Vagina (tissue), 2 donors: ENCODE measurements at regions not wholly inside any gene's neighbourhood (a gene's known extent, or its start where the extent isn't known, plus 50 kb on each side); places are given as distances from the start of the nearest gene placed in this dataset.
"Not testable (repeated sequence)": the region's sequence is repeated elsewhere in the genome, so short reads cannot be mapped to it uniquely, and the experiment has no call there.

Experiments
- DNase-seq, 2 donors: peaks; one replicate each; pipeline ENCODE4 v3.0.0-alpha.2; 2017; ENCODE audit errors: extremely low spot score in 2 of 2
- H3K27ac ChIP-seq: fragments of 200-600 bp; sonication (generic); one replicate; pipeline ENCODE4 v1.5.1; 2019
- H3K27me3 ChIP-seq: fragments of 200-600 bp; sonication (generic); one replicate; pipeline ENCODE4 v1.5.1; 2019
- H3K36me3 ChIP-seq, 2 donors: fragments of 200-600 bp; sonication (generic); one replicate each; pipeline ENCODE4 v1.5.1; 2017 to 2019
- H3K4me1 ChIP-seq: fragments of 200-600 bp; sonication (generic); one replicate; pipeline ENCODE4 v1.5.1; 2019
- H3K4me3 ChIP-seq, 2 donors: fragments of 200-600 bp; sonication (generic); 1 replicate in 1 of 2; 2 replicates in 1 of 2; pipeline ENCODE4 v1.5.1; 2016 to 2019
- H3K9me3 ChIP-seq: fragments of 200-600 bp; sonication (generic); one replicate; pipeline ENCODE4 v1.5.1; 2019
- POLR2A ChIP-seq, 2 donors: fragments of 450-650 bp; IDR thresholded peaks; one replicate each; pipeline ENCODE4 v1.6.1; 2017; ENCODE audit warnings: antibody characterized with exemption in 2 of 2, mild to moderate bottlenecking in 2 of 2, moderate library complexity in 2 of 2
- POLR2AphosphoS5 ChIP-seq, 2 donors: sonication (generic); formaldehyde crosslinking; IDR thresholded peaks; one replicate each; pipeline ENCODE4 v1.9.0; 2017; ENCODE audit warnings: antibody characterized with exemption in 2 of 2, mild to moderate bottlenecking in 2 of 2, low read depth in 1 of 2; ENCODE audit not compliant: insufficient read depth in 1 of 2
- intact Hi-C: fragments of 100-400 bp; cut with DNase I; formaldehyde crosslinking; loops from one replicate; pipeline ENCODE4 v1.15.1; 2023
- TF ChIP-seq, protein P1 (sequence below), 3 experiments: fragments of 450-650 bp in 2 of 3; fragments of 200-600 bp in 1 of 3; sonication (generic) in 1 of 3; IDR thresholded peaks; one replicate each; pipeline ENCODE4 v1.5.1; 2017 to 2019; ENCODE audit warnings: antibody characterized with exemption in 3 of 3, mild to moderate bottlenecking in 2 of 3, moderate library complexity in 2 of 3

DNA sequence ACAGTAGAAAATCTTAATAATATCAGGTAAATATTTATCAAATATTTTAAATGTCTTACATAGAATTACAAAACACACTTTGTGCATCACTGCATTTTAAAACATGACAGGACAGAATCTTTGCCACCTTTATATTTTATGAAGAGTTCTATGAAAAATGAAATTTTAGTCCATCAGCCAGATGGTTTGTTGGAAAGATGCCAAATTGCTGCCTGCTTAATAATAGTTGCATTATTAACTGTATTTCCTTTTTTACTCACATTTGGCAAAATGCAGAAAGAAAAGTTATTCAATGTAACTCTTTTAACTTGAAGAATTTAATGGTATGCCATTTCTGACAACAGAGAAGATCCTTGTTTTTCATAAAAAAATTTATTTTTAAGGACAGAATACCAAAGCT is 1271.6 kb downstream of the NSUN3 start:
- TF ChIP-seq, protein P1, sequence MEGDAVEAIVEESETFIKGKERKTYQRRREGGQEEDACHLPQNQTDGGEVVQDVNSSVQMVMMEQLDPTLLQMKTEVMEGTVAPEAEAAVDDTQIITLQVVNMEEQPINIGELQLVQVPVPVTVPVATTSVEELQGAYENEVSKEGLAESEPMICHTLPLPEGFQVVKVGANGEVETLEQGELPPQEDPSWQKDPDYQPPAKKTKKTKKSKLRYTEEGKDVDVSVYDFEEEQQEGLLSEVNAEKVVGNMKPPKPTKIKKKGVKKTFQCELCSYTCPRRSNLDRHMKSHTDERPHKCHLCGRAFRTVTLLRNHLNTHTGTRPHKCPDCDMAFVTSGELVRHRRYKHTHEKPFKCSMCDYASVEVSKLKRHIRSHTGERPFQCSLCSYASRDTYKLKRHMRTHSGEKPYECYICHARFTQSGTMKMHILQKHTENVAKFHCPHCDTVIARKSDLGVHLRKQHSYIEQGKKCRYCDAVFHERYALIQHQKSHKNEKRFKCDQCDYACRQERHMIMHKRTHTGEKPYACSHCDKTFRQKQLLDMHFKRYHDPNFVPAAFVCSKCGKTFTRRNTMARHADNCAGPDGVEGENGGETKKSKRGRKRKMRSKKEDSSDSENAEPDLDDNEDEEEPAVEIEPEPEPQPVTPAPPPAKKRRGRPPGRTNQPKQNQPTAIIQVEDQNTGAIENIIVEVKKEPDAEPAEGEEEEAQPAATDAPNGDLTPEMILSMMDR (IDR thresholded peaks at IDR 0.05) = no peak
- no peaks in the 10 kb centered on the region for H3K27me3 ChIP-seq
- no peaks in the 10 kb centered on the region for H3K36me3 ChIP-seq
- no peak for DNase-seq
- no peaks in the 10 kb centered on the region for H3K4me1 ChIP-seq
- no peak overlapping the region for H3K4me3 ChIP-seq
- H3K27ac ChIP-seq = no peak overlapping the region
- intact Hi-C loops = no loop called here
- no peaks in the 10 kb centered on the region for H3K9me3 ChIP-seq

DNA sequence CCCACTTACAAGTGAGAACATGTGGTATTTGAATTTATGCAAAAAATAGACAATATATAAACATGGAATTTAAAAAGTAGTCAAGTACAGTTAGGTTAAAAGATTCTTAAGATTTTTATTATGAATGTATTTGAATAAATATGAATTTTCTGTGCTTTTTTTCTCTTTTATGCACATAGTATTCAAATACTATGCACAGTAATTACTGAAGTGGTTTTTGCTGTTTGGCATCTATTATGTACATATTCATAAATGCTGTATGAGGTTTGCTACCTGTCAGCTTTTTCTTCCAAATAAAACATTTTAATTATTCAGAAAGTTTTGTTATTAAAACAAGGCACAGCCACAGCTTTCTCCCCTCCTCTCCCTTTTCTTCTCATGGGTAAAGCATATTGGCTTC is 1272.7 kb downstream of the NSUN3 start:
- TF ChIP-seq POLR2A (IDR thresholded peaks at IDR 0.05) (no peak), POLR2AphosphoS5 (IDR thresholded peaks at IDR 0.05; ENCODE audit: insufficient read depth in 1 of 2, low read depth in 1 of 2) (no peak)
- TF ChIP-seq, protein P1 (IDR thresholded peaks at IDR 0.05) = no peak
- H3K27ac ChIP-seq = no peak overlapping the region
- DNase-seq = no peak
- no peaks in the 10 kb centered on the region for H3K36me3 ChIP-seq
- no peaks in the 10 kb centered on the region for H3K4me1 ChIP-seq
- H3K9me3 ChIP-seq = no peaks in the 10 kb centered on the region
- intact Hi-C loops = no loop called here
- H3K27me3 ChIP-seq = no peaks in the 10 kb centered on the region
- H3K4me3 ChIP-seq = no peak overlapping the region

DNA sequence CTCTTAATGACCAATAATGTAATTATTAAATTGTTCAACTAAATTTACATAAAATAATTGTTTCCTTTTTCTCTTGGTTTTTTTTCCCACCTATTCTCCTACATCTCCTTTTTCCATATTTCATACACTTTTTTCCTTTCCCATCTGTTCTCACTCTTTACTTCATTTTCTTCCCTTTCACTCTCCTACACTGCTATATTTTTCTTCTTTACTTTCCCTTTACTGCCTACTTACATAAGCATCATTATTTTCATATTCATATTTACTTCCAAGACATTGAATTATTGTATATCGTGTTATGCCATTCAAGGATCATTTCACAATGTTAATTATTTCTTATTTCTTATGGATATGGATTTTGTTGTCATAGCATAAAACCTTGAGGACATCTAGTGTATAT is 1275.6 kb downstream of the NSUN3 start:
- intact Hi-C loops = no loop called here
- H3K4me1 ChIP-seq = no peaks in the 10 kb centered on the region
- TF ChIP-seq POLR2AphosphoS5 (IDR thresholded peaks at IDR 0.05; ENCODE audit: insufficient read depth in 1 of 2, low read depth in 1 of 2) (no peak), POLR2A (IDR thresholded peaks at IDR 0.05) (no peak)
- TF ChIP-seq, protein P1 (IDR thresholded peaks at IDR 0.05) = no peak
- no peaks in the 10 kb centered on the region for H3K36me3 ChIP-seq
- H3K27me3 ChIP-seq = no peaks in the 10 kb centered on the region
- no peak overlapping the region for H3K27ac ChIP-seq
- no peaks in the 10 kb centered on the region for H3K9me3 ChIP-seq
- no peak for DNase-seq
- H3K4me3 ChIP-seq = no peak overlapping the region

DNA sequence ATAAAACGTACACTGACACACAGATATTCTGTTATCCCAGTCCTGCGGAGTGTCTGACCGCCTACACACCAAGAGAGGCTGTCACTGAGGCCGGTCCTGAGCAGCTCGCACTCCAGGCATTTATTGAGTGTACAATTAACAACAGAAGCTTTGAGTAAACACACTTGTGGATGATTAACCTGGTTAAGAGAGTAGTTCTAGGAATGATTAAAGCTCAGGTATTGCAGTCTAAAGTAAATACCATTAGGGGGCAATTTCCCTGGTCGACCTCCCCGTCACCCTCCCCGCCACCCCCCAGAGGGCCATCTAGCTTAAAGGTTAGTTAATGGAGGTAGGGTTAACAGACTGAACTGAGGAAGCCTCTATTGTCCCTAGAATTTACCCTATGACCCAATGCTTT is 1278.5 kb downstream of the NSUN3 start:
- no peak overlapping the region for H3K27ac ChIP-seq
- no peak for TF ChIP-seq POLR2AphosphoS5 (IDR thresholded peaks at IDR 0.05; ENCODE audit: insufficient read depth in 1 of 2, low read depth in 1 of 2)
- no peak for TF ChIP-seq POLR2A (IDR thresholded peaks at IDR 0.05)
- no peak overlapping the region for H3K4me3 ChIP-seq
- DNase-seq = no peak
- no peaks in the 10 kb centered on the region for H3K27me3 ChIP-seq
- H3K36me3 ChIP-seq = no peaks in the 10 kb centered on the region
- intact Hi-C loops = no loop called here
- no peaks in the 10 kb centered on the region for H3K9me3 ChIP-seq
- H3K4me1 ChIP-seq = no peaks in the 10 kb centered on the region

DNA sequence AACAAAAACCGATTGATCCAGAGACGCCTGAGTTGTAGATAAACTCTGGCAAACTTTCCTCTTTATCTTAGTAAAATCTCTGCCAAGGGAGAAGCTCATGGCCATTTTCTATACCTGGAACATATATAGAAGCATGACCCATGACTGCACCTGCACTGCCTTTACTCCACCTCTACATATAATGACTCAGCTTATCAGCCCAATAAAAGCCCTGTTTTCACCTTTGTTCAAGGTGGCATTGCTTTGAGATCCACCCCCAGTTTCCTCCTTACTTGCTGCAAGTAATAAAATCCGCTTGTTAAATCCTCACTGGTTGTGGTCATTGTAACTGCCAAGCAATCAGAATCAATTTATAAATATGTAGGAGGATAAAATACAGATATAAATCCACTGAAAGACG is 1280.4 kb downstream of the NSUN3 start:
- Histone ChIP-seq H3K27me3 (no peaks in the 10 kb centered on the region), H3K27ac (no peak overlapping the region), H3K4me3 (no peak overlapping the region), H3K9me3 (no peaks in the 10 kb centered on the region), H3K36me3 (no peaks in the 10 kb centered on the region), H3K4me1 (no peaks in the 10 kb centered on the region)
- intact Hi-C loops = no loop called here
- no peak for DNase-seq
- TF ChIP-seq, protein P1 (IDR thresholded peaks at IDR 0.05) = no peak
- TF ChIP-seq POLR2A (IDR thresholded peaks at IDR 0.05) (no peak), POLR2AphosphoS5 (IDR thresholded peaks at IDR 0.05; ENCODE audit: insufficient read depth in 1 of 2, low read depth in 1 of 2) (no peak)

DNA sequence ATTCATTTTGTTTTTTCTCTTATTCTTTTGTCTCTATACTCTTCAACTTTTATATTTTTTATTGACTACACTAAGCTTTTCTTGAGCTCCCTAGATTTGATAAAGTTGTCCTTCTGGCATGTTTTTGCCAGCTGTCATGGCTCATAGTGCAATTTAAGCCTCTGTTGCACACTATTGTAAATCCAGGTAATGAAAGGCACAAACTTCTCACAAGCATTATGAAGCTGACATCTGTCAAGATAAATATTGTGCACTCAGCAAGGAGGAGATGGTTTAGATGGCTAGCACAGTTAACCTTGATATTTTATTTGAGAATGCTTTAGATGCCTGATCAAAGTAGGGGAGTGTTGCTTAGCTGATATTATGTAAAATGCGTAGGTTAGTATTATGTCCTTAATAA is 1280.9 kb downstream of the NSUN3 start:
- intact Hi-C loops = no loop called here
- TF ChIP-seq POLR2AphosphoS5 (IDR thresholded peaks at IDR 0.05; ENCODE audit: insufficient read depth in 1 of 2, low read depth in 1 of 2) (no peak), POLR2A (IDR thresholded peaks at IDR 0.05) (no peak)
- TF ChIP-seq, protein P1 (IDR thresholded peaks at IDR 0.05) = no peak
- no peak overlapping the region for H3K4me3 ChIP-seq
- H3K9me3 ChIP-seq = no peaks in the 10 kb centered on the region
- no peak overlapping the region for H3K27ac ChIP-seq
- no peaks in the 10 kb centered on the region for H3K4me1 ChIP-seq
- H3K36me3 ChIP-seq = no peaks in the 10 kb centered on the region
- H3K27me3 ChIP-seq = no peaks in the 10 kb centered on the region
- no peak for DNase-seq

DNA sequence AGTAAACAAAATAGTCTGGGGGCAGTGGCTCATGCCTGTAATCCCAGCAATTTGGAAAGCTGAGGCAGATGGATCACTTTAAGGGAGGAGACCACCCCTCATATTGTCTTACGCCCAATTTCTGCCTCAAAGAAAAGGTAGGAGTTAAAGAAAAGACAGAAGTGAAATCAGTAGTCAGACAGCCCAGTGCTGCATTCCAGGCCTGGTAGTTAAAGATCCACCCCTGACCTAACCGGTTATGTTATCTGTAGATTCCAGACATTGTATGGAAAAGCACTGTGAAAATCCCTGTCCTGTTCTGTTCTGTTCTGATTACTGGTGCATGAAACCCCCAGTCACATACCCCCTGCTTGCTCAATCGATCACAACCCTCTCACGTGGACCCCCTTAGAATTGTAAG is 1285.1 kb downstream of the NSUN3 start:
- intact Hi-C loops, DNase-seq, H3K27ac ChIP-seq: not testable (repeated sequence)

More for the DNA sequence above, 1285.1 kb downstream of the NSUN3 start:
- not testable (repeated sequence) for H3K27me3 ChIP-seq, H3K9me3 ChIP-seq, H3K36me3 ChIP-seq, H3K4me3 ChIP-seq, H3K4me1 ChIP-seq
